Loucy (cell line): ENCODE measurements at regions not wholly inside any gene's neighbourhood (a gene's known extent, or its start where the extent isn't known, plus 50 kb on each side); places are given as distances from the start of the nearest gene placed in this dataset.

ENCODE experiments used
- H2AFZ ChIP-seq: fragments of 200-600 bp; sonication (generic); 2 replicates; pipeline ENCODE4 v1.6.0; 2016; ENCODE audit warnings: antibody characterized with exemption, mild to moderate bottlenecking, low read length, moderate library complexity
- H3F3A ChIP-seq: fragments of 200-600 bp; 2 replicates; pipeline ENCODE4 v1.6.0; 2016; ENCODE audit warnings: antibody characterized with exemption, low read depth, mild to moderate bottlenecking
- H3K27me3 ChIP-seq: fragments of 200-600 bp; sonication (generic); 2 replicates; pipeline ENCODE4 v1.6.1; 2014; ENCODE audit warnings: low read length, mild to moderate bottlenecking; ENCODE audit not compliant: insufficient read depth, poor library complexity, severe bottlenecking
- H3K36me3 ChIP-seq: fragments of 200-600 bp; sonication (generic); 2 replicates; pipeline ENCODE4 v1.6.1; 2016; ENCODE audit warnings: low read length; ENCODE audit not compliant: insufficient read depth
- H3K4me1 ChIP-seq: fragments of 200-600 bp; sonication (generic); 2 replicates; pipeline ENCODE4 v1.5.1; 2014; ENCODE audit warnings: low read length, mild to moderate bottlenecking; ENCODE audit not compliant: insufficient read depth, poor library complexity, severe bottlenecking
- H3K4me2 ChIP-seq: fragments of 200-600 bp; sonication (generic); 2 replicates; pipeline ENCODE4 v1.6.0; 2014; ENCODE audit warnings: antibody characterized with exemption, low read length, low read depth, mild to moderate bottlenecking; ENCODE audit not compliant: poor library complexity, severe bottlenecking
- H3K4me3 ChIP-seq: fragments of 200-600 bp; sonication (generic); 2 replicates; pipeline ENCODE4 v1.5.1; 2014; ENCODE audit warnings: low read length, mild to moderate bottlenecking, mixed read lengths; ENCODE audit not compliant: poor library complexity, severe bottlenecking
- H3K79me2 ChIP-seq: fragments of 200-600 bp; sonication (generic); 2 replicates; pipeline ENCODE4 v1.6.1; 2014; ENCODE audit warnings: low read length; ENCODE audit not compliant: insufficient read depth
- H3K9ac ChIP-seq: fragments of 200-600 bp; sonication (generic); 2 replicates; pipeline ENCODE4 v1.6.0; 2014; ENCODE audit warnings: mild to moderate bottlenecking, low read depth, low read length, moderate library complexity; ENCODE audit not compliant: poor library complexity, severe bottlenecking
- H3K9me2 ChIP-seq: fragments of 200-600 bp; sonication (generic); replicated peaks from 2 replicates; pipeline ENCODE4 v1.6.1; 2016; ENCODE audit warnings: low read depth, low read length, mixed read lengths
- H3K9me3 ChIP-seq: fragments of 200-600 bp; sonication (generic); 2 replicates; pipeline ENCODE4 v1.6.1; 2014; ENCODE audit warnings: mild to moderate bottlenecking, antibody characterized with exemption, low read length, low read depth; ENCODE audit not compliant: insufficient read depth
- H4K20me1 ChIP-seq: fragments of 200-600 bp; sonication (generic); 2 replicates; pipeline ENCODE4 v1.6.0; 2014; ENCODE audit warnings: antibody characterized with exemption, low read length, mild to moderate bottlenecking; ENCODE audit not compliant: insufficient read depth, poor library complexity, severe bottlenecking
- CTCF ChIP-seq: fragments of 200-600 bp; sonication (generic); conservative IDR thresholded peaks from 2 replicates; pipeline ENCODE4 v1.5.1; 2014; ENCODE audit warnings: mild to moderate bottlenecking, antibody characterized with exemption, low read length
- EZH2phosphoT487 ChIP-seq: fragments of 200-600 bp; IDR thresholded peaks from 2 replicates; pipeline ENCODE4 v1.6.1; 2018; ENCODE audit warnings: antibody characterized with exemption, mild to moderate bottlenecking, moderate library complexity, borderline replicate concordance

- Histone ChIP-seq H3K4me3 (no peak overlapping the region), H3K36me3 (no peaks in the 10 kb centered on the region)
These were observed 296.6 kb upstream of the PMFBP1 start for GRCh38 chr16:72468582-72468981.

GRCh38 chr16:72467157-72467759 is 295.3 kb upstream of the PMFBP1 start:
- Histone ChIP-seq H3K4me1 (no peaks in the 10 kb centered on the region), H3F3A (no peaks in the 10 kb centered on the region), H3K9ac (no peak overlapping the region), H3K9me3 (no peaks in the 10 kb centered on the region), H3K79me2 (no peaks in the 10 kb centered on the region), H3K9me2 (no peaks in the 10 kb centered on the region), H3K36me3 (no peaks in the 10 kb centered on the region), H3K27me3 (no peaks in the 10 kb centered on the region), H2AFZ (no peak overlapping the region), H3K4me2 (no peak overlapping the region), H3K4me3 (no peak overlapping the region), H4K20me1 (no peaks in the 10 kb centered on the region)
- TF ChIP-seq CTCF = peak; percentile 79
- TF ChIP-seq EZH2phosphoT487 = no peak

More at GRCh38 chr16:72468582-72468981, 296.6 kb upstream of the PMFBP1 start:
- no peaks in the 10 kb centered on the region for H3K4me1 ChIP-seq
- no peaks in the 10 kb centered on the region for H3K9me2 ChIP-seq
- no peak overlapping the region for H3K4me2 ChIP-seq
- H3K27me3 ChIP-seq = no peaks in the 10 kb centered on the region
- H3K79me2 ChIP-seq = no peaks in the 10 kb centered on the region
- no peaks in the 10 kb centered on the region for H4K20me1 ChIP-seq
- TF ChIP-seq EZH2phosphoT487 (no peak), CTCF (no peak)
- no peak overlapping the region for H2AFZ ChIP-seq
- no peaks in the 10 kb centered on the region for H3F3A ChIP-seq
- no peaks in the 10 kb centered on the region for H3K9me3 ChIP-seq
- H3K9ac ChIP-seq = no peak overlapping the region

- TF ChIP-seq EZH2phosphoT487 = no peak
- TF ChIP-seq CTCF = no peak
- Histone ChIP-seq H3F3A (no peaks in the 10 kb centered on the region), H3K4me2 (no peak overlapping the region), H3K9me3 (no peaks in the 10 kb centered on the region), H3K79me2 (no peaks in the 10 kb centered on the region), H2AFZ (no peak overlapping the region), H3K9ac (no peak overlapping the region), H4K20me1 (no peaks in the 10 kb centered on the region), H3K36me3 (no peaks in the 10 kb centered on the region), H3K9me2 (no peaks in the 10 kb centered on the region), H3K4me3 (no peak overlapping the region), H3K27me3 (no peaks in the 10 kb centered on the region), H3K4me1 (no peaks in the 10 kb centered on the region)
These were observed 292.8 kb upstream of the PMFBP1 start for GRCh38 chr16:72464597-72465368.
